Activated naive CD8-positive, alpha-beta T cell treated with anti-CD3 and anti-CD28 coated beads, Interleukin-2, amount 10 ng/mL, durations not matched to agents 7 days and 5 days (primary cell): ENCODE measurements at regions not wholly inside any gene's neighbourhood (a gene's known extent, or its start where the extent isn't known, plus 50 kb on each side); places are given as distances from the start of the nearest gene placed in this dataset.

ENCODE experiments used
- ATAC-seq: fragments of 150-1000 bp; cut with Tn5 transposase; one replicate; pipeline ENCODE4 v1.10.0; 2021; ENCODE audit warnings: low read depth, moderate library complexity
- POLR2A ChIA-PET: fragments of 350-600 bp; sonication (Branson Sonifier 250); formaldehyde crosslinking; loops from one replicate; lab custom pipeline; 2021; ENCODE audit warnings: antibody characterized with exemption; lab: Charles Lee
- DNase-seq: peaks from one replicate; pipeline ENCODE4 v3.0.0; 2021
- H3K27ac Mint-ChIP-seq: one replicate; pipeline ENCODE4 v1.8.0; 2022; ENCODE audit warnings: mild to moderate bottlenecking, mixed read lengths
- H3K27me3 Mint-ChIP-seq: one replicate; pipeline ENCODE4 v1.8.0; 2022; ENCODE audit warnings: mild to moderate bottlenecking, moderate library complexity, mixed read lengths
- H3K36me3 Mint-ChIP-seq: one replicate; pipeline ENCODE4 v1.8.0; 2021; ENCODE audit warnings: mild to moderate bottlenecking, mixed read lengths
- H3K4me1 Mint-ChIP-seq: one replicate; pipeline ENCODE4 v1.8.0; 2021; ENCODE audit warnings: mixed read lengths
- H3K4me3 Mint-ChIP-seq: one replicate; pipeline ENCODE4 v1.8.0; 2022; ENCODE audit warnings: mild to moderate bottlenecking, moderate library complexity, mixed read lengths
- H3K9me3 Mint-ChIP-seq: one replicate; pipeline ENCODE4 v1.8.0; 2021; ENCODE audit warnings: mixed read lengths

- no peaks in the 10 kb centered on the region for H3K36me3 Mint-ChIP-seq
- peaks cover 13% of the 10 kb centered on the region for H3K27me3 Mint-ChIP-seq
- no peak for DNase-seq
- ATAC-seq: no peak
- no peaks in the 10 kb centered on the region for H3K9me3 Mint-ChIP-seq
- H3K4me1 Mint-ChIP-seq: no peaks in the 10 kb centered on the region
- no peak overlapping the region for H3K4me3 Mint-ChIP-seq
- no peak overlapping the region for H3K27ac Mint-ChIP-seq
- POLR2A ChIA-PET: no interaction called here
Observed at GRCh38 chr11:116698080-116698479, 74.7 kb downstream of the BUD13 start.

DNA sequence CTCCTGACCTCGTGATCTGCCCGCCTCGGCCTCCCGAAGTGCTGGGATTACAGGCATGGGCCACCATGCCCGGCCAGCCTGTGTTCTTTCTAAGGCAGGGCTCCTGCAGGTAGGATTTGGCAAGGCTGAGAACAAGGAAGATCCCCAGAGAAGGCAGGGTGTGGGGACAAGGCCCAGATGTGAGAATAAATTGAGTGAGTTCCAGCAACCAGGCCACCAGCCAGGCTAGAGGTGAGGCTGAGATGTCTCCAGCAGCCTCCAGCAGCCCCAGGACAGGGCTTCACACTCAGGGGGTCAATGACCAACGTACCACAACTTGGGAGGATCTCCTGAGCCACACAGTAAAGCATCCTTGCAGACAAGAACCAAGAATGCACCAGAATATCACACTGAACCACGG lies 75.1 kb downstream of the BUD13 start:
- Mint-ChIP-seq H3K4me3 (no peak overlapping the region), H3K4me1 (no peaks in the 10 kb centered on the region), H3K27me3 (peaks cover 13% of the 10 kb centered on the region), H3K9me3 (no peaks in the 10 kb centered on the region), H3K27ac (no peak overlapping the region), H3K36me3 (no peaks in the 10 kb centered on the region)
- no peak for DNase-seq
- POLR2A ChIA-PET: no interaction called here
- ATAC-seq: no peak

DNA sequence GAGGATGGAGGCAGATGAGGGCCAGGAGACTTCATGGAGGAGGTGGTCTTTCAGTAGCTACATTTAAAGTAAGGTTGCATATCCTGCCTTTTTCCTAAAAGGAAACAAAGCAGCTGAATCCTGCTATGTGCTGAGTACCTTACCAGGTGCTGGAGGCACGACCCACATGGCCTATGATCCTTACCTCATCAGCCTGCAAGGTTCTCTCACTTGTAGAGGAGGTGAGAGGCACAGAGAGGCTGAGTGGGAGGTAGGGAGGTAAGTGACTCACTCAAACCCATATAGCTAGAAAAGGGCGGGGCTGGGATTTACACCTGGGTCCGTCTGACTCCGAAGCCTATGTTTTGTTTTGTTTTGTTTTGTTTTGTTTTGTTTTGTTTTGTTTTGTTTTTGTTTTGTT lies 75.8 kb downstream of the BUD13 start:
- Mint-ChIP-seq H3K4me3 (no peak overlapping the region), H3K36me3 (no peaks in the 10 kb centered on the region), H3K4me1 (no peaks in the 10 kb centered on the region), H3K9me3 (no peaks in the 10 kb centered on the region), H3K27ac (no peak overlapping the region), H3K27me3 (peaks cover 12% of the 10 kb centered on the region)
- no peak for ATAC-seq
- POLR2A ChIA-PET: no interaction called here
- no peak for DNase-seq

DNA sequence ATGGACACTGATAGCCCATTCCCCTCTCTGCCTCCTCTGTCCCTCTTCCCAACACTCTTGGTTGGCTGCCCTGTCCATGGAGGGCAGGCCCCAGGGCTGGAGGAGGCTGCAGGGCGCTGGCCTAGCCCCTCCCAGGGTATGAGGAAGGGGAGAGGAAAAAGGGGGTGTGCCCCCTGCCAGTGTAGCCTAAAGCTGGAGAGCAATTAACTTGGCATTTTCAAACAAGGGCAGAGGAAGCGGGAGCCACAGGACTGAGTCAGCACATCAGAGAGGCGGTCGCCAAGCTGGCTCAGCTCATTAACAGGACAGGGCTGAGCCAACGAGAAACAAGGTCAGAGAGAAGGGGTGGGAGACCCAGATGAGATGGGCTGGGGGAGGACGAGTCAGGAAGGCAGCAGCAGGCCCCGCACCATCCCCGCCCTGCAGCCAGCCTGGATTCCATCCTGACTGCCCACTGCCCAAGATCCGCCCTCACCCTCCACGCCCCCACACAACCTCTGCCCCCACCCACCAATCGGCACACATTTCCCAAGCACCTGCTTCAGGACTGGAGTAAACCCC lies 76.3 kb downstream of the BUD13 start:
- Mint-ChIP-seq H3K27me3 (peaks cover 10% of the 10 kb centered on the region), H3K36me3 (no peaks in the 10 kb centered on the region), H3K27ac (no peak overlapping the region), H3K4me1 (no peaks in the 10 kb centered on the region), H3K4me3 (no peak overlapping the region), H3K9me3 (no peaks in the 10 kb centered on the region)
- DNase-seq (no peak), ATAC-seq (no peak)
- POLR2A ChIA-PET: no interaction called here

GRCh38 chr11:116695657-116696254 lies 77.0 kb downstream of the BUD13 start:
- Mint-ChIP-seq H3K27ac (no peak overlapping the region), H3K27me3 (peaks cover 10% of the 10 kb centered on the region), H3K4me1 (no peaks in the 10 kb centered on the region), H3K36me3 (no peaks in the 10 kb centered on the region), H3K4me3 (no peak overlapping the region), H3K9me3 (no peaks in the 10 kb centered on the region)
- POLR2A ChIA-PET: no interaction called here
- ATAC-seq (no peak), DNase-seq (no peak)

DNA sequence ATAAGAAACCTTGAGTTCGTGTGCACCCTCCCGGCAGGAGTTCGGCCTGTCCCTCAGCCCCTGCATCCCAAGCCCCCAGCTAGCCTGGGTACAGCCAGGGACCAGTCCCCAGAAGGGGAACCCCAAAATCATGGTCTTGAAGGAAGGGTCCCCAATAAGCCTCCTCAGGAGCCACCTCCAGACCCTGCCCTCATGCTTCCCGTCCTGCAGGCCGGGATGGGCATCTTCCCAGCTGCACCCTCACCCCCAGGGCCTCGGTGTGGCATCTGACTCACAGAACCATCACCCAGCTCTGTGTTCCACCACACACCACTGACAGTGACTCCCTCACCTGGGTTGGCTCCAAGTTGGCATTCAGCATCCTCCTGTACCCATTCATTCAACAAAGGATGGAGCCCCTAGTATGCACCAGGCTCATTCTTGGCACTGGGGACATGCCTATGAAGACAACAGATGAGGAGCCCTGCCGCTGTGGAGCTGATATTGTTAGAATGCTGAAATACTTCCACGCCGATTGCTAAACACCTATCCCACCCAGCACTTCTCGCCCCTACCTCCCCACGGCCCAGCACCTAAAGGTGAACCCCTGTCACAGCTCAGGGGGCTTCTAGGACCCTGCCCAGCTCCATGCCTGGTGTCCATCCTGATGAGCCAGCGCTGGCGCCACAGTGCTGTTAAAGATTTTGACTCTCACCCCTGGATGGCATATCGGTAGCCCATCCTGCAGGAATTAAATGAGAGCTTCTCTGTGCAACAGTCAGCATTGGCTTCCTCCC lies 77.8 kb downstream of the BUD13 start:
- Mint-ChIP-seq H3K4me1 (no peaks in the 10 kb centered on the region), H3K36me3 (no peaks in the 10 kb centered on the region), H3K9me3 (no peaks in the 10 kb centered on the region), H3K4me3 (no peak overlapping the region), H3K27ac (no peak overlapping the region), H3K27me3 (peaks cover 10% of the 10 kb centered on the region)
- POLR2A ChIA-PET: no interaction called here
- DNase-seq (no peak), ATAC-seq (no peak)

GRCh38 chr11:116694349-116694725 lies 78.5 kb downstream of the BUD13 start:
- peaks cover 10% of the 10 kb centered on the region for H3K27me3 Mint-ChIP-seq
- H3K36me3 Mint-ChIP-seq: no peaks in the 10 kb centered on the region
- no peak overlapping the region for H3K27ac Mint-ChIP-seq
- no peaks in the 10 kb centered on the region for H3K9me3 Mint-ChIP-seq
- POLR2A ChIA-PET: no interaction called here
- ATAC-seq: no peak
- no peaks in the 10 kb centered on the region for H3K4me1 Mint-ChIP-seq
- no peak for DNase-seq
- H3K4me3 Mint-ChIP-seq: no peak overlapping the region

DNA sequence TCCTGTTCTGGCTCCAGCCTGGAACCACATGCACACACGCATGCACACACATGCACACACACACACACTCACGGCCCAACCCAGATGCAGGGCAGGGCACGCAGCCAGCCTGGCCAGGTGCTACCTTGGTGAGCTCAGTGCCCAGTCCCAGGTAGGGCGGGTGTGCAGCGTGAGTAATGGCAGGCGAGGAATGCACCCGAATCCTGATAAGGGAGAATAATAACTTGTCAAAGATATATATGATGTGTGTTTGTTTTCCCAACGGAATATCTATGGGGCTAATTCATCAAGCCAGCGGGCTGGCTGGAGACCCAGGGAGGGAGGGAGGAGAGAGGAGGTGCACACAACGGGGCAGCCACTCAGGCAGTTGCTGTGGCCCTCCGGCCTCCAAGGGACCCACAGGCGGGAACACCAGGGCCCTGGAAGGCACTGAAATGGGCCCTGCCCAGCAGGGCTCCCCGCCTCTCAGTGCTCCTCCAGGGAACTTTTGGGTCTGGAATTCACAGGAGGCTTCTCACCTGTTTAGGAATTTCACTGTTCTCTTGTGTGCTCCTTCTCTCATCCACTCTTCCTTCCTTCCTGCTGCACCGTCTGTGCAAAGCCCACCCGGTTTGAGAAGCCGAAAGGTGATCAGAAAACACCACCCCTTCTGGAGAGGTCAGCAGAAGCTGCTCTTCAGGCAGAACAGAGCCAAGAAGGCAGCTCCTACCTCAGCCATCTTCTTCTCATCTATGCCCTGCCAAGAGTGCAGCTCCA lies 79.0 kb downstream of the BUD13 start:
- no peak for ATAC-seq
- Mint-ChIP-seq H3K4me1 (no peaks in the 10 kb centered on the region), H3K27ac (no peak overlapping the region), H3K4me3 (no peak overlapping the region), H3K9me3 (no peaks in the 10 kb centered on the region), H3K27me3 (peaks cover 10% of the 10 kb centered on the region), H3K36me3 (no peaks in the 10 kb centered on the region)
- no peak for DNase-seq
- POLR2A ChIA-PET: no interaction called here

GRCh38 chr11:116693102-116693570 lies 79.7 kb downstream of the BUD13 start:
- H3K4me3 Mint-ChIP-seq: no peak overlapping the region
- H3K36me3 Mint-ChIP-seq: no peaks in the 10 kb centered on the region
- POLR2A ChIA-PET: no interaction called here
- no peak for ATAC-seq
- no peaks in the 10 kb centered on the region for H3K9me3 Mint-ChIP-seq
- no peaks in the 10 kb centered on the region for H3K4me1 Mint-ChIP-seq
- DNase-seq: no peak
- H3K27ac Mint-ChIP-seq: no peak overlapping the region
- H3K27me3 Mint-ChIP-seq: peaks cover 9% of the 10 kb centered on the region

GRCh38 chr11:116692318-116693101 lies 80.3 kb downstream of the BUD13 start:
- DNase-seq (no peak), ATAC-seq (no peak)
- no peaks in the 10 kb centered on the region for H3K4me1 Mint-ChIP-seq
- H3K36me3 Mint-ChIP-seq: no peaks in the 10 kb centered on the region
- H3K9me3 Mint-ChIP-seq: no peaks in the 10 kb centered on the region
- no peak overlapping the region for H3K27ac Mint-ChIP-seq
- POLR2A ChIA-PET: no interaction called here
- peaks cover 7% of the 10 kb centered on the region for H3K27me3 Mint-ChIP-seq
- H3K4me3 Mint-ChIP-seq: no peak overlapping the region

- POLR2A ChIA-PET: no interaction called here
- Mint-ChIP-seq H3K27me3 (peaks cover 7% of the 10 kb centered on the region), H3K27ac (no peak overlapping the region), H3K36me3 (no peaks in the 10 kb centered on the region), H3K9me3 (no peaks in the 10 kb centered on the region), H3K4me3 (no peak overlapping the region), H3K4me1 (no peaks in the 10 kb centered on the region)
- peak; percentile 63 for DNase-seq
- ATAC-seq: peak; percentile 82
Observed at GRCh38 chr11:116691771-116692177, 81.0 kb downstream of the BUD13 start.

DNA sequence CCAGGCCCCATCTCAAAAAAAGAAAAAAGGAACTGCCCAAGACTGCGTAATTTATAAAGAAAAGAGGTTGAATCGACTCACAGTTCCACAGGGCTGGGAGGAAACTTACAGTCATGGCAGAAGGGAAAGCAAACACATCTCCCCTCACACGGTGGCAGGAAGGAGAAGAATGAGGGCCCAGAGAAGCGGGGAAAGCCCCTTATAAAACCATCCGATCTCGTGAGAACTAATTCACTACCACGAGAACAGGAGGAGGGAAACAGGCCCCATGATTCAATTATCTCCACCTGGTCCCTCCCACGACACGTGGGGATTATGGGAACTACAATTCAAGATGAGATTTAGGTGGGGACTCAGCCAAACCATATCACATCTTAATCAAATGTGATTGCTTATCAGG lies 82.2 kb downstream of the BUD13 start:
- no peak for DNase-seq
- Mint-ChIP-seq H3K9me3 (no peaks in the 10 kb centered on the region), H3K36me3 (no peaks in the 10 kb centered on the region), H3K4me1 (no peaks in the 10 kb centered on the region), H3K27me3 (peaks cover 3% of the 10 kb centered on the region), H3K27ac (no peak overlapping the region), H3K4me3 (no peak overlapping the region)
- POLR2A ChIA-PET: no interaction called here
- ATAC-seq: no peak
